Ramos (cell line): ENCODE measurements at regions not wholly inside any gene's neighbourhood (a gene's known extent, or its start where the extent isn't known, plus 50 kb on each side); places are given as distances from the start of the nearest gene placed in this dataset.
"Not testable (repeated sequence)": the region's sequence is repeated elsewhere in the genome, so short reads cannot be mapped to it uniquely, and the experiment has no call there.

Source experiments
- in situ Hi-C: fragments of 300-500 bp; cut with MboI; formaldehyde crosslinking; loops from one replicate; pipeline ENCODE4 v1.14.3; 2022; ENCODE audit warnings: low sequenced_read_pairs; ENCODE audit not compliant: unreplicated experiment

DNA sequence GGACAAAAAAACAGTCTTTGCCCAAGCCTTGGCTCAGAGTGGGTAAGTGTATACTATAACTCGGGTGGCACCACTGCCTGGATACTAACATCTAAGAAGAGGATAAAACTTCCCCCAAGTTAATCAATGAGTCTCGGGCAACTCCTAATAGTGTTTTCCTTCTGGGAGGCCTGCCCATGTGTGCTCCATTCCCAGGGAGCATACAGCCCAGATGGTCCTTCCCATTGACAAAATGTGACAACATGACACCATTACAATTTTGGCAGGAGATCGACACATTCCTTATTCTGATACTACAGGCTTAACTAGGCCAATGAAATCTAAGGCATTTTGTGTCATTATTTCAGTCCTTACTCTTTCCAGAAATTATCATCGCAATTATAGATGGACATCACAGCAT lies 52.7 kb upstream of the CRIM1 start:
- in situ Hi-C loops = no loop called here

- in situ Hi-C loops = no loop called here
Observed at GRCh38 chr2:36301843-36302242, 53.7 kb upstream of the CRIM1 start.

DNA sequence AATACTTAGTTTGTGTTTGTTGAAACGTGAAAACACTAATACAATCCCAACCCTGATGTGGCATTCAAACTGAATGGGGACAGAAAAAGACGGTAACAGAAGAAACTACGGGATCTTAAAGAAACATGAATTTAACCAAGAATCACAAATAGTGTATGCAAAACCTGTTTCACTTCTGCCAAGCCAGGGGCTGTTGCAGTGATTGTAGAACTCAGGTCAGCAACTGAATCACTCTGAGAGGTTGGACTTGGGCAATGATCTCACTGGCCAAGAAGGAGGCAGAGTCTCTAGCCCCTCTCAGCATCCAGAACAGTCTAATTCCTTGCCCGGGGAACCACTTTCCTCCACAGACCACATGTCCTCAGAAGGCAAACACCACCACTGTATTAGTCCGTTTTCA lies 54.9 kb upstream of the CRIM1 start:
- in situ Hi-C loops = no loop called here

DNA sequence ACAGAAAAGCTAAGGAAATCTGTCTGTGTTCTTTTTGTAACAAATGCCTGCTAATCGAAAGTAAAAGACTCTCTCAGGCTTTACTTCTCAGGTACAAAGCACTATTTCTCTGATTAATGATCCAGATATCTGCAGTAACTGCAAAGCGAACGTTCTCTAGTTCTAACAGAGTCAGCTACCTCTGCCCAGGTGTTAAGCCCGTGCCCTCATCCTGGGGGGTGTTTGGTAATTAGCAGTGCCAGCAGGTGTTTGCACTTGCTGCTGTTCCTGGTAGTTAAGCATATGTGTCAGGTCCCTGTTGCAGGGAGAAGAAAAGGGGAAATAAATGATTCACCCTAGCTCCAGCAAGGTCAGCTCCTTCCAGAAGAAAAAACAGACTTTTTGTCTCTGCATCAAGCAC lies 58.8 kb upstream of the CRIM1 start:
- in situ Hi-C loops = no loop called here

- in situ Hi-C loops = no loop called here
Observed at GRCh38 chr2:36294316-36294721, 61.3 kb upstream of the CRIM1 start.

DNA sequence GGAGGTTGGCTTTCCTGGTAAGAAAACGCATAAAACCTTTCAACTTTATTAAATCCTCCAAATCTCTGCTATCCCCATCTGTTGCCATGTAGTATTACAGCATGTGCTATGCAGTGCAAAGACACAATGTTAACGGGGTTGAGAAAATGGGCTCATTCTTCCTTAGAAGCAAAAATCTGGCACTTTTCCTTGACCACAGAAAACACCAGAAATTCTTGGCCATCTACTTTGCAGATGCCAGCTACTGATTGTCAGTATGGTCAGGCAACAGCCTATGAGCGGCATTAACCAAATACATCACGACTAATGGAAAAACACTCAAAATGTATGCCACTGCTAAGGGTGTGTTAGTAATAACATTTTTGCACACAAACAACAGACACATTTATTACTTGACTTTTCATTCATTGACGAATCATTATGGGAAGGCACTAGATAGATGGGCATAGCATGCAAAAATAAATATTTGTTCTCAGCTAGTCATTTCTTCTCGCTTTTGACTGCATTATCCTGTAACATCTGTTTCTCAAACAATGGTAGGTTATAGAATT lies 65.2 kb upstream of the CRIM1 start:
- in situ Hi-C loops = no loop called here

- in situ Hi-C loops = no loop called here
Observed at GRCh38 chr2:36289731-36290130, 65.8 kb upstream of the CRIM1 start.

GRCh38 chr2:36287363-36288275 lies 68.0 kb upstream of the CRIM1 start:
- in situ Hi-C loops = no loop called here

GRCh38 chr2:36279506-36279905 lies 76.1 kb upstream of the CRIM1 start:
- in situ Hi-C loops = not testable (repeated sequence)

DNA sequence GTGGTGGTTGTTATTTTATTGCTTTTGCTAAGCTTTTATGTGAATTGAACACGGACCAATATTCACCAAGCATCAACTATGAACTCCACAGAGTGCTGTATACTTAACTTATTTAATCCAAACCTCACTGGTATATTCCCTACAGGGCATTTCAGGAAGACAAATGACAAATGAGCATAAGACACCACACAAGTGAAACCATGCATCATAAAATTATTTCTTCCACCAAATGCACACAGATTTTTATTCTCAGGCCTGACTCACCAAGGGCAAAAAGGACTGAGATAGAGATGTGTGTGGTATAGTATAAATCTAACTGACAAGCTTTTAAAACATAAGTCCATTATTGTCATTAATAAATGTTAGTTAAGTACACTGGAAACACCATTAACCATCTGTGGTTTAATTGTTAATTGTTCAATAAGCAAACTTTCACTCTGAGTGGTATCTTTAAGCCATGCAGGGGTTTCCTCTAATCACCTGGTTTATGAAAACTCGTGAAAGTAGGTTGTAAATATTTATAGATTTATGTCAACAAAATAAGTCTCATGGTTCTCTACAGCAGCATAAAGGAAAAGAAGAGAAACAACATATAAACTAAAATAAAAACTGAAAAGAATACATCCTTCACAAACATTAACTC lies 77.6 kb upstream of the CRIM1 start:
- in situ Hi-C loops = no loop called here

GRCh38 chr2:36277146-36277808 lies 78.3 kb upstream of the CRIM1 start:
- in situ Hi-C loops = no loop called here

DNA sequence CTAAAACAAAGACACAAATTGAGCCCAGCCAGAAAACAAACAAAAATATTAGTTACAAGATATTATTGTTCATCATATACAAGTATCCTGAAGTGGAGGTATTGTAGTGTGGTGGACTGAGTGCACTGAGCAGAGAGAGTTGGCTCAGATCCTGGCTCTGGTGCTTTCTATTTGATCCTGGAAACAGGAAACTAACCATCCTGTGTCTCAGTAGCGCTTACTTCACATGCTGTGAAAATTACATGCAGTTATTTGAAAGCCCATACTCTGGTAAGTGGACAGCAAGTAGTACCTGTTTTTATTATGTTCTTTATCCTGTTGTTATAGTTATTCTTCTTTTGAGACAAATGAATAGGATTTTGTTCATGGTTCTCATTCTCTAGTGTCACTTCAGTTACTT lies 84.3 kb upstream of the CRIM1 start:
- in situ Hi-C loops = no loop called here

GRCh38 chr2:36270758-36271157 lies 84.8 kb upstream of the CRIM1 start:
- in situ Hi-C loops = no loop called here

GRCh38 chr2:36267194-36267593 lies 88.4 kb upstream of the CRIM1 start:
- in situ Hi-C loops = no loop called here

GRCh38 chr2:36266536-36267121 lies 88.9 kb upstream of the CRIM1 start:
- in situ Hi-C loops = no loop called here

DNA sequence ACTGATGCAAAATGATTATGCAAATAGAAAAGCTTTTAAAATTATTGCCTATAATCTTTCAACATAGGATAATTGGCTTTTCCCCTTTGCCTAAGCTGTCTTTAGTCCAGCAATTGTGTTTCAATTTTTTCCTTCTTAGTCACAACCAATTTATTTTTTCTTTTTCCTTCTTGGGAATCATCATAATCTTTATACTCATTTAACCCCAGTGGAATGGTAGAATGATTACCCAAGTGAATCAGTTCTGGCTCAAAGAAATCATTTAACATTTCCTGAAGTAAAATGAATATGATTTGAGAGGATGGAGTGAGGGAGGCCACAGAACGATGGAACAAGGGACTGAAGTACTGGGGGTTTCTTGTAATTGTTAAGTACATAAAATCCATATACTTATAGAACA lies 93.0 kb upstream of the CRIM1 start:
- in situ Hi-C loops = no loop called here

DNA sequence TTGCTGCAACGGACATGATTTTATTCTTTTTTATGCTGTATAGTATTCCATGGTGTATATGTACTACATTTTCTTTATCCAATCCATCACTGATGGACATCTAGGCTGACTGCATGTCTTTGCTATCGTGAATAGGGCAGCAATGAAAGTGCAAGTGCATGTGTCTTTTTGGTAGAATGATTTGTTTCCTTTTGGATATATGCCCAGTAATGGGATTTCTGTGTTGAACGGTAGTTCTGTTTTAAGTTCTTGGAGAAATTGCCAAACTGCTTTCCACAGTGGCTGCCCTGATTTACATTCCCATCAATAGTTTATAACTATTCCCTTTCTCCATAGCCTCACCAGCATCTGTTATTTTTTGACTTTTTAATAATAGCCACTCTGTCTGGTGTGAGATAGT lies 99.7 kb upstream of the CRIM1 start:
- in situ Hi-C loops = no loop called here

DNA sequence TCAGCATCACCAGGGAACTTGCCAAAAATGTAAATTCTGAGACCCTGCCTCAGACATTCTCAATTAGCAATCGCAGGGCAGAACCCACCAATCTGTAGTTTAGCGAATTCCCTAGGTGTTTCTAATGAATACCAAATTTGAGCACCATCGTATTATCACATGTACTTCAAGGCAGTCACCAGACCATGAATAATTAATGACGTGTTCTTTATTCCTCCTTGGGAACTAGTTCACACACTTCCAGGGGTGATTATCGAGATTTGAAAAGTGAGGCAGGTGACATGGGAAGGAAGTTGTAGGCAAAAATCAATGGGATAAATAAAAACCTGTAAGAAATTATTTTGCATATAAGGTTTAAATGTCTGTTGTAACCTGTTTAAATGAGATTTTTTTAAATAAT lies 102.5 kb upstream of the CRIM1 start:
- in situ Hi-C loops = no loop called here

DNA sequence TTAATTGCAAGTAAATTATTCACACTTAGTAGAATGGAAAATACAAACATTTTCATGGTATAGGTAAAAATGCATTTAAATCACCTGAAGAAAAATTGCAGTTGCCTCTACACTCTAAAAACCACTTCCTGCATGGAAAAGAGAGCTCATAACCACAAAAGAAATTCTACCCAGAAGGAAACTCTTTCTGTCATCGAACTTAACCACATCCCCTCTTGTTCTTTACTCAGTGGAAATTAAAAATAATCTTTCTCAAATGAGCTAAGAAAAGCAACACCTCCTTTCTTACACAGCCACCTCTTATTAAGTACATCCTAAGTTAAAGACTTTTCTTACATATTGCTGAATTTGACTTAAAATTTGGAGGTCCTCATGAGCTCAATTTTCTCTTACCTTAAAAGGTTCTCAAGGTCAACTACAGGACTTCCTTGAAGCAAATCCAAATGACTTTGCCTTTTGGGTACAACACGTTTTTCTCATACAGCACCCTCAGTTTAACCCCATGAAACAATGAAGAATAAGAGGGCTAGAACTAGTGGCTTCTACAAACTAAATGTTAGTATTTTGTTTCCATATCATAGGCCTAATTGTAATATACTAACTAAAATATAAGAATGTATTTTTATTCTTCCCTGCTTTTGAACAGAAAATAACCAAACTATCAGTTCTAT lies 109.1 kb upstream of the CRIM1 start:
- in situ Hi-C loops = no loop called here

GRCh38 chr2:36245651-36246050 lies 109.9 kb upstream of the CRIM1 start:
- in situ Hi-C loops = no loop called here
